SU-DHL-6 (cell line): ENCODE measurements at regions not wholly inside any gene's neighbourhood (a gene's known extent, or its start where the extent isn't known, plus 50 kb on each side); places are given as distances from the start of the nearest gene placed in this dataset.

ENCODE experiments used
- H2AFZ ChIP-seq: fragments of 200-600 bp; sonication (generic); 2 replicates; pipeline ENCODE4 v1.6.1; 2014; ENCODE audit warnings: low read depth, mild to moderate bottlenecking, moderate library complexity, mixed read lengths, antibody characterized with exemption, low read length; ENCODE audit not compliant: severe bottlenecking
- H3F3A ChIP-seq: fragments of 200-600 bp; shearing (Covaris generic); 2 replicates; pipeline ENCODE4 v1.6.0; 2016; ENCODE audit warnings: antibody characterized with exemption, mild to moderate bottlenecking; ENCODE audit not compliant: insufficient read depth
- H3K27ac ChIP-seq: fragments of 200-600 bp; sonication (generic); 2 replicates; pipeline ENCODE4 v1.5.1; 2016; ENCODE audit warnings: low read depth, mild to moderate bottlenecking, low read length, moderate library complexity, mixed read lengths
- H3K27me3 ChIP-seq: fragments of 200-600 bp; sonication (generic), shearing (Covaris generic); 2 replicates; pipeline ENCODE4 v1.6.0; 2014; ENCODE audit warnings: mild to moderate bottlenecking, low read length
- H3K36me3 ChIP-seq: fragments of 200-600 bp; sonication (generic); 2 replicates; pipeline ENCODE4 v1.6.1; 2014; ENCODE audit warnings: mild to moderate bottlenecking, low read length, mixed read lengths
- H3K4me2 ChIP-seq: fragments of 300-600, 200-600 bp; shearing (Covaris generic), sonication (generic); 2 replicates; pipeline ENCODE4 v1.6.0; 2014; ENCODE audit warnings: low read length, low read depth, mild to moderate bottlenecking; ENCODE audit not compliant: poor library complexity, severe bottlenecking
- H3K4me3 ChIP-seq: fragments of 200-600 bp; sonication (generic); 2 replicates; pipeline ENCODE4 v1.5.1; 2014; ENCODE audit warnings: antibody characterized with exemption, low read length, mild to moderate bottlenecking, mixed read lengths; ENCODE audit not compliant: insufficient read depth, poor library complexity, severe bottlenecking
- H3K79me2 ChIP-seq: fragments of 200-600 bp; sonication (generic); 2 replicates; pipeline ENCODE4 v1.6.1; 2014; ENCODE audit warnings: mild to moderate bottlenecking, low read length, moderate library complexity; ENCODE audit not compliant: insufficient read depth
- H3K9ac ChIP-seq: fragments of 200-600 bp; sonication (generic); 2 replicates; pipeline ENCODE4 v1.7.0; 2014; ENCODE audit warnings: mild to moderate bottlenecking, low read length
- H3K9me2 ChIP-seq: fragments of 200-600 bp; sonication (generic); replicated peaks from 2 replicates; pipeline ENCODE4 v1.6.1; 2014; ENCODE audit warnings: low read length; ENCODE audit not compliant: insufficient read depth
- H3K9me3 ChIP-seq: fragments of 200-600 bp; sonication (generic); 2 replicates; pipeline ENCODE4 v1.6.1; 2014; ENCODE audit warnings: low read length, mixed read lengths; ENCODE audit not compliant: insufficient read depth
- H4K20me1 ChIP-seq: fragments of 200-600 bp; sonication (generic); 2 replicates; pipeline ENCODE4 v1.6.1; 2014; ENCODE audit warnings: low read depth, mild to moderate bottlenecking, antibody characterized with exemption, low read length, moderate library complexity, mixed read lengths
- CTCF ChIP-seq: fragments of 200-600 bp; sonication (generic); IDR thresholded peaks from one replicate; pipeline ENCODE4 v1.5.1; 2017; ENCODE audit warnings: antibody characterized with exemption, mild to moderate bottlenecking, low read length, moderate library complexity; ENCODE audit not compliant: insufficient read depth, poor library complexity, severe bottlenecking
- EZH2phosphoT487 ChIP-seq: fragments of 200-600 bp; sonication (generic), shearing (Covaris generic); conservative IDR thresholded peaks from 2 replicates; pipeline ENCODE4 v1.6.1; 2018; ENCODE audit warnings: mild to moderate bottlenecking, antibody characterized with exemption, low read length, moderate library complexity, mixed read lengths

DNA sequence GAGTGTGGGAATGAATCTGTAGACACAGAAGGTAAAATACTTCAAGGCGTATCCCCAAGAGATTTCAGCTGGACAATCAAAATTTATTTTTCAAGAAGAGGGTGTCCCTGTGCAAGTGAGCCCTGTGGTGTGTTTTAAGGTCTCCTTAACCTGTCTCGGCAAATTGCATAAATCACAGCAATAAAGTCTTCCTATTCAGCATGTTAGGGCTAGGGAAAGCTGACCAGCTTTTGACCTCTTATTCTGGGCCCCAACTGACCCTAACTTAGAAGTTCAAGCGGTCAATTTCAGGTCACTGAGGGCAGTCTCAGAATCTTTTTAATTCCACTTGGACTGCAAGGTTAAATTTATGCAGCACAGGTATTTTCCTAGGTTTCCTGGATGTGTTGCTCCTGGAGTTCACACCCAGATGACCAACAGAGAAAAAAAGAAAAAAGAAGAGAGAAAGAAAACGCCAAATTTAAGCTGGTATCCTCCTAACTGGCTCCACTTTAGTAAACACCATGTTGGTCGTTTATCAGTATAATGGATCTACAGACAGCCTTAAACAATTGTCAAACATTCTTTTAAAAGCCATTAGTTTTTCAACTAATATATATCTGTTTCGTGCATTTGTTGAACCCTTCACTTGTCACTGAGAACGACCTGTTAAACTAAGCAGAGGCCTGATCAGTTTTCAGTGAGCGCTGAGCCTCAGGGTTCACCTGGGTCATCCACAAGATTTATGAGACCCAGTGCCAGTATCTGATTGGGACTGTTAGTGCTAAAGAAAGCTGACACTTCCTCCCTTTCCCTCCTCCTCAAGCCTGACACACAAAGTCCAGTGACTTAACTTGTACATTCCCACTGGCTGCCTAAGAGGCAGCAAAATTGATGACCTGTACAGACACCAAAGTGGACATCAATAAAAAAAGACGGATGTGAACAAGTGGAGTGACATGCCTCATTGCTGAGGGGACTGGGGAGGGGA, 546.1 kb downstream of the NR2F1-AS1 start:
- Histone ChIP-seq H3K36me3 (no peaks in the 10 kb centered on the region), H3K79me2 (no peaks in the 10 kb centered on the region), H3K9ac (no peak overlapping the region), H3K27me3 (no peaks in the 10 kb centered on the region), H3F3A (no peaks in the 10 kb centered on the region), H3K9me3 (no peaks in the 10 kb centered on the region), H3K4me2 (no peak overlapping the region), H3K9me2 (no peaks in the 10 kb centered on the region), H2AFZ (no peak overlapping the region), H3K27ac (no peak overlapping the region), H3K4me3 (no peak overlapping the region), H4K20me1 (no peaks in the 10 kb centered on the region)
- TF ChIP-seq EZH2phosphoT487 (no peak), CTCF (no peak)

DNA sequence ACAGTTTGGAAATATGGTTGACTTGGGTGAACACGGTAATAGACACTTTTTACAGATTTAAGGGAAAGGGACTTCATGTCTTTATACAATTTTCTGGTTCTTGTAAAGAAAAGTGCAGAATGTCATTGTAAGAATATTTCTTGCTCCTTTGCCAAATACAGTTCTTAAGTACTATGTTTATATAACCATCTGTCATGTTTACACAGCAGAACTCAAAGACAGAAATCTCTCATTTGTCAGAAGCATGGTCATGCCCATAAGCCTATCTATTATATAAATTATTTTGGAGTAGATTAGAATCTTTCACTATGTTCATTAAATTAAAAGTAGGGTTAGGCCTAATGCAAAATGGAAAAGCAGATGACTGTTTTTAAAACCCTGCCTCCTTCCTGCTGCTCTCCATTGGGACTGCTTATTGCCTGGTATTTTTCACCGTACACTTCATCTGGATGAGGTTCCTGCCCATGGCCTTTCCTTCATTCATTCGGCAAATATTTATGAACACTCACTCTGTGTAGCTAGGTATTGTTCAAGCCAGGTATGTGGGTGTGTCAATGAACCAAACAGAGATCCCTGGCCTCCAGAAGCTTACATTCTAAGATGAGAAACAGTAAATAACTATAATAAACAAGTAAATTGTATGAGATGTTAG, 558.1 kb downstream of the NR2F1-AS1 start:
- H3K4me3 ChIP-seq, result no peak overlapping the region
- no peaks in the 10 kb centered on the region for H3K9me2 ChIP-seq
- no peaks in the 10 kb centered on the region for H3F3A ChIP-seq
- H3K27ac ChIP-seq, result no peak overlapping the region
- H3K36me3 ChIP-seq, result no peaks in the 10 kb centered on the region
- no peaks in the 10 kb centered on the region for H3K9me3 ChIP-seq
- no peak overlapping the region for H3K4me2 ChIP-seq
- no peaks in the 10 kb centered on the region for H3K27me3 ChIP-seq
- H2AFZ ChIP-seq, result no peak overlapping the region
- H3K79me2 ChIP-seq, result no peaks in the 10 kb centered on the region
- no peak for TF ChIP-seq CTCF
- TF ChIP-seq EZH2phosphoT487, result no peak
- no peak overlapping the region for H3K9ac ChIP-seq
- no peaks in the 10 kb centered on the region for H4K20me1 ChIP-seq

DNA sequence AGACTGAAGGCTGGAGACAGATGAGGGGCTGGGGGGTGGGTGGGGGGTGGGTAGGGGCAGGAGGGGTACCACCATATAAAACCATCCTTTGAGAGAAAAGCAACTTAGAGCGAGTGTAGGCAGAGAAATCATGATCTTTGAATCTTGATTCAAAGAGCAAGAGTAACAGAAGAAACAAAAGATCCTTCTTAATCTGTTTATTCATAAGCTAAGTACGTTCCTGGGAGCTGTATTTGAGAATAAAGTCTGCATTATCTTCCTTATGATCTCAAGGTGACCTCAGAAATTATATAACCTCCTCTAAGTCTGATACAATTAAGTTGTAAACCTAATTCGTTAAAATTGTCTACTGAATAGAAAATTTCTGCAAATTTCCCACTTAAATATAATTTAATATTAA, 558.8 kb downstream of the NR2F1-AS1 start:
- no peak for TF ChIP-seq CTCF
- TF ChIP-seq EZH2phosphoT487, result no peak
- Histone ChIP-seq H3K4me3 (no peak overlapping the region), H3K27me3 (no peaks in the 10 kb centered on the region), H3F3A (no peaks in the 10 kb centered on the region), H3K9ac (no peak overlapping the region), H3K9me2 (no peaks in the 10 kb centered on the region), H3K27ac (no peak overlapping the region), H2AFZ (no peak overlapping the region), H3K79me2 (no peaks in the 10 kb centered on the region), H3K36me3 (no peaks in the 10 kb centered on the region), H3K9me3 (no peaks in the 10 kb centered on the region), H3K4me2 (no peak overlapping the region), H4K20me1 (no peaks in the 10 kb centered on the region)
